Putamen (tissue), 1 donor: ENCODE measurements at regions not wholly inside any gene's neighbourhood (a gene's known extent, or its start where the extent isn't known, plus 50 kb on each side); places are given as distances from the start of the nearest gene placed in this dataset.
"Not testable (repeated sequence)": the region's sequence is repeated elsewhere in the genome, so short reads cannot be mapped to it uniquely, and the experiment has no call there.

ENCODE experiments used
- DNase-seq: peaks from one replicate; pipeline ENCODE4 v3.0.0-alpha.2; 2016; ENCODE audit warnings: low spot score

DNA sequence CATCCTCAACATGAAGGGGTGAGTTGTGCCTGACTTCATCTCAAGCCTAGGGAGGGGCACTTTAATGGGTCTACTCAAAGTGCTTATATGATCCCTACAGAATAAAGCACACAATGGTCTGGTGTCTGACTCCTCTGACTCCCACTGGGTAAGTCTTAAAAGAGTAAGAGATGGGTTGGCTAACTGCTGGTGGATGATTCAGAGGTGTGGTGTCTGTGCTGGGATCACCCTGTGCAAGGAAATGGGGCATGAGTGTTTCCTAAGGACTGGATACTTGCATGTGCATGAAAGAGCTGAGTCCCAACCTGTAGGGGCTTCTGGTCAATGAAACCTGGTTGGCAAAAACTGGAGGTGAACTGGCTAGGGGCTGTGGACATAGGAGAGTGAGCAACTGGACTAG, 158.8 kb downstream of the IL20RB start:
- no peak for DNase-seq

GRCh38 chr3:137121704-137122314, 164.0 kb downstream of the IL20RB start:
- no peak for DNase-seq

GRCh38 chr3:137131081-137131480, 173.3 kb downstream of the IL20RB start:
- DNase-seq, result no peak

- DNase-seq, result no peak
These were observed 176.6 kb downstream of the IL20RB start for GRCh38 chr3:137134431-137134830.

- no peak for DNase-seq
These were observed 190.6 kb downstream of the IL20RB start for GRCh38 chr3:137148406-137148805.

DNA sequence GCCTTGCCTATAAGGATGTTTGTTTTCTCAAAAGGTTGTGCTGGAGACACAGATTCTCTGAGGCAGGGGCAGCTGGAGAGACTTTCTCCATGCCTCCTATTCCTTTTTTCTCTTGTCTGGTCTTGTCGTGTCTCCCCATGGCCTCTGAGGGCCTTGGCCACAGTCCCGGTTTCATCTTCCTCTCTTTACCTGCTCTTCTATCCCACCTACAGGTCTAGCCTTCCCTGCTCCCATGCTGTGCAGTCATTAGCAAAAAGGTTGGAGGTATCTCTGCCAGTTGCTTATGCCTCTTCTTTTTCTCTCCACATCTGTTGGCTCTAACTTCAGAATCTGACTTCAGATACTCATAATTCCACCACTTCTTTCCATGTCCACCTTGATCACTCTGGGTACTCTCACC, 191.1 kb downstream of the IL20RB start:
- no peak for DNase-seq

- DNase-seq, result no peak
These were observed 193.0 kb downstream of the IL20RB start for GRCh38 chr3:137150825-137151224.

DNA sequence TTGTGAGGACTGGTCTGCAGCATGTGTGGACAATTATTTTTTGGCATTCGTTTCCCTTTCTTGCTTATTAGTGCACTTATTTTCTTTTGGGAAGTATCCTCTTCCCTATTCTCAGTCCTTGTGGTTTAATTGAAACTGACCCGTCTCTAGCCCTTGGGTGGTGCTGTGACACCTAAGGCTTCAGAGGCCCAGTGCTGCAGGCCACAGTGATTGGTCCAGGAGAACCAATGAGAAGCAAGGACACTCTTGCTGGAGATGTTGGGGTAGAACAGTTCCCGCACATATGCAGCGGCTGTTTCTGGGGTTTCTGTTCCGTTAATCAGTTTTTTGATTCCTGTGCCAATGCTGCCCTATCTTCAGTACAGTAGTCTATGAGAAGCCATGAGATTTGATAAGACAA, 195.3 kb downstream of the IL20RB start:
- DNase-seq, result not testable (repeated sequence)

DNA sequence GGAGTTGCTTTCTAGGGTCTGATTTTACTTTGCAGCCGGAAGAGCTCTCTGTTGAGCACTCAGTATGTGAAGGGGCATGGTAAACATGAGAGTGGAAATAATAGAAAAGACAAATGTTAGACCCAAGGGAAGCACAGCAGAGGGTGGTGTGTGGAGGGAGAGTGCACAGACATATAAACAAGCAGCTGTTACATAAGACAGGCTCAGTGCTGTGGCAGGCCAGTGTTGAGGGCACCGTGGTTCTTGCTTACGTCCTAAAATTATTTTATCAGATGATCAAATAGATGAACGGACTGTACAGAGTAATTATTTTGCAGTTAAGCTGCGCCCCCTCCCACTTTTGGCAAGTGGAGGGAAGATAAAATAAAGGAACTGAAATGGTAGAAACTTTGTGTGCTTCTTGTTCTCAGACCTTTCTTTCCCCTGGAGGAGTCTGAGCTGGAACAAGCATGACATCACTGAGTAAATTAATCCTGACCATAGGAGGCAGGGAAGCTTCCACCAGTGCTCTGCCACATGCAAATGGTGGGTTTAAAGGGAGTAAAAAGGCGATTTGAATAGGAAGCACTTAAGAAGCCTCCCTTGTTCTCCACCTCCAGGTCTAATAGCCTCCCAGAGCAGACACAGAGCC, 205.6 kb downstream of the IL20RB start:
- no peak for DNase-seq

DNA sequence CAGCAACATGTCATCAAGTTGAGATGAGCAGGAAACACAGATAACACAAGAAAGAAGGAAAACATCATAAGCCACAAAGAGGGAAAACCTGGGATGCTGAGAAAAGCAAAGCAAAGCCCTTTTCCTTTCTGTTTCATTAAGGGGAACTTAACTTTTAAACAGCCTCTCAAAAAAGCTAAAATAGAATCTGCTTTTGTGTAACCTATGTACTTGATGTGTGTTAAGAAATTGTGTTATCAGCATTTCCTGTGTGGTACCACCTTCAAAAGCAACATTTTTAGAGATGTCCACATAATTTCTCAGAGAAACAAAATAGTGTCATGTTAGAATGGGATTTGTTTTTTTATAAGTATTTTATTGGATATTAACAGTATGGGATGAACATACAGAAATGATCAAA, 206.2 kb downstream of the IL20RB start:
- DNase-seq, result no peak

DNA sequence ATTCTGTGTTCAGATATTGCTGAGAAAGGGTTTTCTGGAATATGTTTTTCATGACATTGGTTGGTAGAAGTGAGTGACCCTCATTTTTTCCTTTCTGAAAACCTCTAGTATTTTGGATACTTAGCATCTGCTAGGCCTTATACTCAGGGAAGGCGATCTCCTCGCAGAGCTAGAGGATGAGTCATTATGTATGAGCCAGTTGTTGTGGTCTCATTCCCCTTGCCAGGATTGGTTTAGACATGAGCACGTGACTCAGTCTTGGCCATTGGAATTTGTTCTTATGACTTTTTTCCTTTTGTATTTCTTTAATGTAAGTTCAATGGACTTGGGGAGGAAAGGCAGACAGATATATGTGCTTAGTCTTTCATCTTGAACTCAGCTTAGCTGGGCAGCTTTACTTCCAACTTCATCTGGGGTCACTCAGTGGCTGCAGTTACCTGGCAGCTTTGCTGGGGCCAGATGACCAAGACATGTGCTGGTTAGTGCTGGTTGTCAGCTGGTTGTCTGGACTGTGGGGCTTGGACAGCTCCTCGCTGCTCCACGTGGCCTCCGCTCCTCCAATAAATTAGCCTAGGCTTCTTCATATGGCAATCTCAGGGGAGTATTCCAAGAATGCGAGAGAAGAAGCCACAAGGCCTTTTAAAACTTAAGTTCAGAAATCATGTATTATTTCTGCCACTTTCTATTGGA, 207.5 kb downstream of the IL20RB start:
- DNase-seq, result no peak

DNA sequence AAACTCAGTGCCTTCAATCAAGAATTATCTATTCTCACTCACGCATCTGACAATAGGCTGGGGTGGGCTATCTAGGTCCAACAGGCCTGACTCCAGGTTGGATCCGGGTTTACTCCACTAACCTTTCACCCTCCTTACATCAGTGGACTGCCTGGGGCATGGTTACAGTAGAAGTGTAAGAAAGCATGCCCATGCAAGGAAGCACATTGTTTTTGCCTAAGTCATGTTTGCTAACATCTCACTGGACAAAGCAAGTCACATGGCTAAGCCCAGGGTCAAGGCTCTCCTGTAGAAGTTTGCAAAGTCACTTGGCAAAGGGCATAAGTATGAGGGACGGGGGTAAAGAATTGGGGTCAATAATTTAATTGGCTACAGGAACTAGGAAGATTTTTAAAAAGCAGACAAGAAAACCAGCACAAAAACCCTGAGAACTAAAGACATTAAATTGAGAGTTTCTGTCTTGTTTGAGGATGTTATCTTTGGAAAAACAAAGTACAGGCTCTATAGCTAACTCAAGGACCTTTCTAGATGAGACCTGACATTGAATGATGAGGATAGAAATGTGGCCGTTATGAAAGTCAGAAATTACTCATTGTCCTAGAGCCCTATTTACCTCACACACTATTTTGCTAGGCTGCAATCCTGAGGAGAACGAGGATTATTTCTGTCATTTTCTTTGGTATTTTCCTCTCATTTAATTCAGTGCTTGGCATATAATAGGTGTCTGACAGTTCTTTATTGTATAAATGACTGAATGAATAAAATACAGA, 214.2 kb downstream of the IL20RB start:
- no peak for DNase-seq

GRCh38 chr3:137172728-137173127, 214.9 kb downstream of the IL20RB start:
- DNase-seq, result no peak

DNA sequence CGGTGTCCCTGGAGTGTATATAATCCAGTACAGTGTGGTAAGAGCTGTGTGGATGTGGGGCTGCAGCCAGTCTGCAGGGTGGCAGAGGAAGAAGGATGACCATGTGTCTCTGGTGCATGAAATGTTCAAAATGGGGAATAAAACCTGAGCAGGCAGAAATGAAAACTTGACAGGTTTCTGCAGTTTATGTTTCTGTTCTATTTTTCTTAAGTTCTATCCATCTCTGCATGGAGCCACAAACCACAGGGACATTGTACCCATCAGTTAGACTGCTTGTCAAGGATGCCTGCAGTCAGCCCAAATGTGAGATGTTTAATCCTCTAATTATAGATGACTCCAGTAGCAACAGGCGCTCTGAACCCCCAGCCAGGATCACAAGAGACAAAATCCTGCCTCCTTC, 216.7 kb downstream of the IL20RB start:
- DNase-seq, result no peak

GRCh38 chr3:137180220-137180619, 222.4 kb downstream of the IL20RB start:
- DNase-seq, result no peak

- no peak for DNase-seq
These were observed 233.5 kb downstream of the IL20RB start for GRCh38 chr3:137191133-137191923.

DNA sequence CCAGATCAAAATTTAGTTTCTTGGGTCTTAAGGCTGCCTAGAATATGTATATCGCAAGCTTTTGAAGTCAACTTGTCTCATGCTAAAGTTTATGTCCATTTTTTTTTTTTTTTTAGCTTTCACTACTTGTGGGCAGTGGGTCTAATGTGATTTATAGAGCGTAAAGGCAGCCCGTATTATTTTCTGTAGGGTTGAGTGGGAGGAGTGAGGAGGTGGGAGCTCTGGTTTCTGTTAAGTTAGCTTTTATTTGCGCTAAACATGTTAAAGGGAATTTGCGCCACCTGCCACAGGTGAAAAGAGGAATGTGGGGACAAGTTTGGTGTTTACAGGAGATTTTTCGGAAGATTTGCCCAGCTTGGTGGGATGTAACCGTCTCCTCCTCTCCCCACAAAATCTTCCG, 234.2 kb downstream of the IL20RB start:
- no peak for DNase-seq

- no peak for DNase-seq
These were observed 236.5 kb downstream of the IL20RB start for GRCh38 chr3:137194301-137194700.

DNA sequence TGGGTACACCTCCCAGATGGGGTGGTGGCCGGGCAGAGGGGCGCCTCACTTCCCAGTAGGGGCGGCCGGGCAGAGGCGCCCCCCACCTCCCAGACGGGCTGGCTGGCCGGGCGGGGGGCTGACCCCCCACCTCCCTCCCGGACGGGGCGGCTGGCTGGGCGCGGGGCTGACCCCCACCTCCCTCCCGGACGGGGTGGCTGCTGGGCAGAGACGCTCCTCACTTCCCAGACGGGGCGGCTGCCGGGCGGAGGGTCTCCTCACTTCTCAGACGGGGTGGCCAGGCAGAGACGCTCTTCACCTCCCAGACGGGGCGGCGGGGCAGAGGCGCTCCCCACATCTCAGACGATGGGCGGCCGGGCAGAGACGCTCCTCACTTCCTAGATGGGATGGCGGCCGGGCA, 240.6 kb downstream of the IL20RB start:
- DNase-seq, result not testable (repeated sequence)

GRCh38 chr3:137199678-137200077, 241.9 kb downstream of the IL20RB start:
- DNase-seq, result no peak

- DNase-seq, result no peak
These were observed 243.3 kb downstream of the IL20RB start for GRCh38 chr3:137201066-137201465.

GRCh38 chr3:137202941-137203340, 245.2 kb downstream of the IL20RB start:
- no peak for DNase-seq
